Epithelial cell of proximal tubule (primary cell): ENCODE measurements at regions not wholly inside any gene's neighbourhood (a gene's known extent, or its start where the extent isn't known, plus 50 kb on each side); places are given as distances from the start of the nearest gene placed in this dataset.

Experiments
- DNase-seq: peaks from one replicate; pipeline ENCODE4 v3.0.0-alpha.2; 2011; ENCODE audit warnings: low read depth
- H3K4me3 ChIP-seq: 2 replicates; pipeline ENCODE4 v1.5.1; 2011; ENCODE audit warnings: low read depth, mild to moderate bottlenecking, low read length
- TF ChIP-seq, protein P1 (sequence below): conservative IDR thresholded peaks from 2 replicates; pipeline ENCODE4 v1.5.1; 2012; ENCODE audit warnings: low read depth, mild to moderate bottlenecking, low read length

DNA sequence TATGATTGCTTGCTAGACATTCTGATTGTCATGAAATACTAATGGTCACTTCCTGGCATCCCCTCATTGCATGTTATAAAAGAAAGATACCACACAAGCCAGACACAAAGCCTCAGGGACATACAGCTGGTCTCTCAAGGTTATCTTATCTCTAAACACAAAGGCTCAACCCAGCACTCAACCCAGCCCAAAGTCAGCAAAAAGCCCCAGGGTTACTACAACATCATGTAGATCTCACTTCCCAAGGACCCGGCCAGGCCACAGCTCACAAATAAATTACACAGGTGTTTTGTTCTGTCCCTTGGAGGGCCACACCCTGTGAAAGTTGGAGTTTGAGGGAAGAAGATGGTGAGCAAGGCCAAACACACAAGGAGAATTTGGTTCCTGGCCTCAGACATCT lies 109.7 kb upstream of the BARHL2 start:
- DNase-seq = no peak
- no peak overlapping the region for H3K4me3 ChIP-seq
- TF ChIP-seq, protein P1, sequence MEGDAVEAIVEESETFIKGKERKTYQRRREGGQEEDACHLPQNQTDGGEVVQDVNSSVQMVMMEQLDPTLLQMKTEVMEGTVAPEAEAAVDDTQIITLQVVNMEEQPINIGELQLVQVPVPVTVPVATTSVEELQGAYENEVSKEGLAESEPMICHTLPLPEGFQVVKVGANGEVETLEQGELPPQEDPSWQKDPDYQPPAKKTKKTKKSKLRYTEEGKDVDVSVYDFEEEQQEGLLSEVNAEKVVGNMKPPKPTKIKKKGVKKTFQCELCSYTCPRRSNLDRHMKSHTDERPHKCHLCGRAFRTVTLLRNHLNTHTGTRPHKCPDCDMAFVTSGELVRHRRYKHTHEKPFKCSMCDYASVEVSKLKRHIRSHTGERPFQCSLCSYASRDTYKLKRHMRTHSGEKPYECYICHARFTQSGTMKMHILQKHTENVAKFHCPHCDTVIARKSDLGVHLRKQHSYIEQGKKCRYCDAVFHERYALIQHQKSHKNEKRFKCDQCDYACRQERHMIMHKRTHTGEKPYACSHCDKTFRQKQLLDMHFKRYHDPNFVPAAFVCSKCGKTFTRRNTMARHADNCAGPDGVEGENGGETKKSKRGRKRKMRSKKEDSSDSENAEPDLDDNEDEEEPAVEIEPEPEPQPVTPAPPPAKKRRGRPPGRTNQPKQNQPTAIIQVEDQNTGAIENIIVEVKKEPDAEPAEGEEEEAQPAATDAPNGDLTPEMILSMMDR = no peak

DNA sequence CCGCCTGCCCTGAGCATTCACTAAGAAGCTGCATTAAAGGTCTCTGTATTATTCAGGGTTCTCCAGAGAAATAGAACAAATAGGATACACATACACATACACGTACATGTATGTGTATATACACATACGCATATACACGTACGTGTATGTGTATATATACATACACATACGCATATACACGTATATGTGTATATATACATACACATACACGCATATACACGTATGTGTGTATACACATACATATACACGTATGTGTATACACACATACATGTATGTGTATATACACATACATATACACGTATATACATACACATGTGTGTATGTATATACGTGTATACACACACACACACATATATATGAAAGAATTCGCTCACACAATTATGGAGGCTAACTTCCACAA lies 108.9 kb upstream of the BARHL2 start:
- no peak for DNase-seq
- H3K4me3 ChIP-seq = no peak overlapping the region
- TF ChIP-seq, protein P1 = no peak

DNA sequence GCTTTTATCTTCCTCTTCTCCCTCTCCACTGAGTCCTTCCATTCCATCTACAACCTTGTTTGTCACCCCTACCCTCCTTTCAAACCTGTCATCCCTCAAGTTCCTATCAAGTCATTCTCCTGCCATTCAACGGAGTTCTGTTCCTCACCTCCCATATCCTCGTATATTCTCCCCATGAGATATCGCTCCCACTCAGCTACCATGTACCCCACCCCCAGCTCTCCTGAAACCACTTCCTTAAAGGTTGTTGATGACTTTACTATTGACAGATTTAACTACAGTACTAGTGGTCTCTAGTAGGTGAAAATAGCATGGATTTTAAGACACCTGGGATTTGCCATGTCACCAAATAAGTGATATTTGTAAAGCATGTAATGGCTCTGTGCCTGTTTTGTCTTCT lies 107.4 kb upstream of the BARHL2 start:
- no peak overlapping the region for H3K4me3 ChIP-seq
- no peak for DNase-seq
- TF ChIP-seq, protein P1 = no peak

DNA sequence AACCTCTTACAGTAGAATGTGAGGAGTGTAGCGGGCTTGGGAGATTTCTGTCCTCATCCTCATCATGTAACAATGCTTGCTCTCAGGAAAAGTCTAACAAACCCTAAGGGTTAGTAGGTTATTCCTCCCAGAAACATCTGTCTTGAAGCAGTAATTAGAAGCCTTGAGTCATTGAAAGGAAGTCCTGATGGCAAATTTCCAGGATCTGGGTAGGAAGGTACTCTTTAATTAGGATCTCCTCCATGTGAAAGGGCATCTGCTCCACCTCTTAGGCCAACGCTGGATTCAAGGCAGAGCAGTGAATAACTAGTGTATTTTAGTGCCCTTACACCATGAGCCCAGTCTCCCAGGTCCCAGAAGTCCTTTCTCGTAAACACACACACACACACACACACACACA lies 106.6 kb upstream of the BARHL2 start:
- TF ChIP-seq, protein P1 = no peak
- H3K4me3 ChIP-seq = no peak overlapping the region
- DNase-seq = no peak

DNA sequence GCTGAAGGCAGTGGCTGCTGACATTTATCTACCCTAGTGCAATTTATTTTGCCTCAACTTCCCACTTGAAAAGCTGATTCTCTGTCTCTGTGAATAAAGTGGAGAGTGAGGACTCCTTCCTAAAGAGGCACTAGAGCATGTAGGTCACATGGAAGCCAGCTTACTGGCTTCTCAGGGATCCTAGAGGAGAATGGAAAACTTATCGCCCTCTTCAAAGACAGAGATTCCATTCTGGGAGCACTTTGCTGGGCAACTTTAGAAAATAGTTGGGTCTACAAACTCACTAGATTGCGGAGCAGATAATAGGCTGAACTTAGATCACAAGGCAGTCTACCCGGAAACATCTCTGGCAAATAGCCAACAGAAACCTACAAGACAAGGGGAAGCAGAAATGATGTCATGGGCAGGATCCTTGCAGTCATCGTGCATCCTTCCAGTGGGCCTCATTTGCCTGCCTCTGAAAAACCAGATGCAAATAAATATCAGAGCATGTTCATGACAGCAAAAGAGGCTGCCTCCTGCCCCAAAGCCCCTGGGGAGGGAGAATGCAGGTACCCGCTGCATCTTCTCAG lies 104.8 kb upstream of the BARHL2 start:
- TF ChIP-seq, protein P1 = no peak
- no peak for DNase-seq
- H3K4me3 ChIP-seq = no peak overlapping the region

DNA sequence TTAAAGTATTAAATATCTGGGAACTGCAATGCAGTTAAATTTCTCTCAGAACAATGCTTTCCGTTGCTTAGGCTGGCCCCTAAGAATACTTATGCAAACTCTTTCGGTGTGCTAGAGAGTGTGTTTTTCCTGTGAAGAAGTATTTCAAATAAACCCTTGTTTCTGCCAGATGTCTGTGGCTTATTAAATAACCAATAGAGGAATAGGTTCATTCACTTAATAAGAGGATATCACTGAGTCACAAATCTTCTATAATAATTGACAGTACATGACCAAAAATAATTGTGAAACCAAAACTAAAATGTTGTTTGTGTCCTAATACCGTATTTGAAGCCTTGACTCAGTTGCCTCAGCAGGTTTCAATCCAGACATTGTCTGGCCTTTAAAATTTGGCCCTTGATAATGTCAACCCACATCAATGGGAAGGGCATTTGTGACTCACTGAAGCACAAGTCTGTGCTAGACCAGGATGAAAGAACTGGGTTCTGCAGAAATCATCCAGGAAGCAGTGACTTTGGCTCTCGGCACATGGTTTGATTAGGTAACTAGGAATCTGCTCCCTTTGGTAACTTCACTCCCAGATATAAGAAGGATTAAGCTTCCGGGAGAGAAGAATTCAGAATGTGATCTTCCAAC lies 104.2 kb upstream of the BARHL2 start:
- no peak overlapping the region for H3K4me3 ChIP-seq
- no peak for DNase-seq
- TF ChIP-seq, protein P1 = no peak

DNA sequence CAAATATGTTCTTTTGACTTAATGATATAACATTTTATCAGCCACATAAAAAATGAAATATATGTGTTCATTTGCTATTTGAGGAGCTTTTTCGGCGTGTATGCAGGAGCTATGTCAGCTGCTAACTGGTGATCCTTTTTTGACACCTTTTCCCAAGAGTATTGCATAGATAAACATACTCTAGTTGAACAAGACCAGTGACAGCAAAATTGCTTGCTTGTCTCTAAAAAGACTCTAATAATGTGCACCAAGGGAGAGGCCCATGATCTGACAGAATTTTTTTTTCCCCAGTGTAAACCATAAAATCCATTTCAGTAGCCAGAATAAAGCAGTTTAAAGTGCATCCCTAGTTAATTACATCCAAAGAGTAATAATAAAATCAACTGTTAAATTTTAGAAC lies 103.6 kb upstream of the BARHL2 start:
- no peak overlapping the region for H3K4me3 ChIP-seq
- TF ChIP-seq, protein P1 = no peak
- DNase-seq = no peak
